ENCODE measurements at regions not wholly inside any gene's neighbourhood (a gene's known extent, or its start where the extent isn't known, plus 50 kb on each side); places are given as distances from the start of the nearest gene placed in this dataset.

- intact Hi-C loops (cut with DNase I): no loop called here
- TF ChIP-seq POLR2A (IDR thresholded peaks at IDR 0.05) (no peak), POLR2AphosphoS5 (IDR thresholded peaks at IDR 0.05) (no peak), EP300 (IDR thresholded peaks at IDR 0.05) (no peak)
- TF ChIP-seq, protein P1, sequence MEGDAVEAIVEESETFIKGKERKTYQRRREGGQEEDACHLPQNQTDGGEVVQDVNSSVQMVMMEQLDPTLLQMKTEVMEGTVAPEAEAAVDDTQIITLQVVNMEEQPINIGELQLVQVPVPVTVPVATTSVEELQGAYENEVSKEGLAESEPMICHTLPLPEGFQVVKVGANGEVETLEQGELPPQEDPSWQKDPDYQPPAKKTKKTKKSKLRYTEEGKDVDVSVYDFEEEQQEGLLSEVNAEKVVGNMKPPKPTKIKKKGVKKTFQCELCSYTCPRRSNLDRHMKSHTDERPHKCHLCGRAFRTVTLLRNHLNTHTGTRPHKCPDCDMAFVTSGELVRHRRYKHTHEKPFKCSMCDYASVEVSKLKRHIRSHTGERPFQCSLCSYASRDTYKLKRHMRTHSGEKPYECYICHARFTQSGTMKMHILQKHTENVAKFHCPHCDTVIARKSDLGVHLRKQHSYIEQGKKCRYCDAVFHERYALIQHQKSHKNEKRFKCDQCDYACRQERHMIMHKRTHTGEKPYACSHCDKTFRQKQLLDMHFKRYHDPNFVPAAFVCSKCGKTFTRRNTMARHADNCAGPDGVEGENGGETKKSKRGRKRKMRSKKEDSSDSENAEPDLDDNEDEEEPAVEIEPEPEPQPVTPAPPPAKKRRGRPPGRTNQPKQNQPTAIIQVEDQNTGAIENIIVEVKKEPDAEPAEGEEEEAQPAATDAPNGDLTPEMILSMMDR (IDR thresholded peaks at IDR 0.05): no peak
- H3K27me3 ChIP-seq: no peaks in the 10 kb centered on the region
These were observed 1356.0 kb upstream of the SEL1L start for GRCh38 chr14:82889701-82890100.

DNA sequence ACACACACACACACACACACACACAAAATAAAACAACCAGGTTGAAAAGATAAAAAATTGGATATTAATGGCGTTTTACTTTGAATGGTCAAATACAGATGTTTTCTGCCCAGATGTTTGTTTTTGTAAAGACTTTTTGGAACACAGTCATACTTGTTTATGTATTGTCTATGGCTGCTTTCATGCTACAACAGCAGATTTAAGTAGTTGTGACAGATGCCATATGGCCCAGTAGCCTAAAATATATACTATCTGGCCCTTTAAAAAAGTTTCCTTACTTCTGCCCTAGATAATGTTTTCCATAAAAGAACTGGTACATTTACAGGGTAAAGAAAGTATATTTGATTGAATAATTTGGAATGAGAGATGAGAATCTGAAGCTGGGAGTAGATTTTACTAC, 1362.8 kb upstream of the SEL1L start:
- H3K27ac ChIP-seq: no peak overlapping the region
- no peaks in the 10 kb centered on the region for H3K36me3 ChIP-seq
- no peaks in the 10 kb centered on the region for H3K27me3 ChIP-seq
- 75 to 77% methylated on average over 1 of the region's 1 CpG for WGBS, 2 donors
- intact Hi-C loops (cut with DNase I): no loop called here
- H3K4me1 ChIP-seq: no peaks in the 10 kb centered on the region
- peaks cover 0 to 3% (median 0%) of the 10 kb centered on the region in 4 donors for H3K9me3 ChIP-seq
- no peak overlapping the region for H3K4me3 ChIP-seq
- no peak for DNase-seq
- TF ChIP-seq POLR2A (IDR thresholded peaks at IDR 0.05) (no peak), POLR2AphosphoS5 (IDR thresholded peaks at IDR 0.05) (no peak), EP300 (IDR thresholded peaks at IDR 0.05) (no peak)
- TF ChIP-seq, protein P1 (IDR thresholded peaks at IDR 0.05): no peak

More at GRCh38 chr14:82889701-82890100, 1356.0 kb upstream of the SEL1L start:
- no peaks in the 10 kb centered on the region for H3K9me3 ChIP-seq
- no peak overlapping the region for H3K27ac ChIP-seq
- DNase-seq: no peak
- H3K4me1 ChIP-seq: no peaks in the 10 kb centered on the region
- H3K4me3 ChIP-seq: no peak overlapping the region
- H3K36me3 ChIP-seq: no peaks in the 10 kb centered on the region

DNA sequence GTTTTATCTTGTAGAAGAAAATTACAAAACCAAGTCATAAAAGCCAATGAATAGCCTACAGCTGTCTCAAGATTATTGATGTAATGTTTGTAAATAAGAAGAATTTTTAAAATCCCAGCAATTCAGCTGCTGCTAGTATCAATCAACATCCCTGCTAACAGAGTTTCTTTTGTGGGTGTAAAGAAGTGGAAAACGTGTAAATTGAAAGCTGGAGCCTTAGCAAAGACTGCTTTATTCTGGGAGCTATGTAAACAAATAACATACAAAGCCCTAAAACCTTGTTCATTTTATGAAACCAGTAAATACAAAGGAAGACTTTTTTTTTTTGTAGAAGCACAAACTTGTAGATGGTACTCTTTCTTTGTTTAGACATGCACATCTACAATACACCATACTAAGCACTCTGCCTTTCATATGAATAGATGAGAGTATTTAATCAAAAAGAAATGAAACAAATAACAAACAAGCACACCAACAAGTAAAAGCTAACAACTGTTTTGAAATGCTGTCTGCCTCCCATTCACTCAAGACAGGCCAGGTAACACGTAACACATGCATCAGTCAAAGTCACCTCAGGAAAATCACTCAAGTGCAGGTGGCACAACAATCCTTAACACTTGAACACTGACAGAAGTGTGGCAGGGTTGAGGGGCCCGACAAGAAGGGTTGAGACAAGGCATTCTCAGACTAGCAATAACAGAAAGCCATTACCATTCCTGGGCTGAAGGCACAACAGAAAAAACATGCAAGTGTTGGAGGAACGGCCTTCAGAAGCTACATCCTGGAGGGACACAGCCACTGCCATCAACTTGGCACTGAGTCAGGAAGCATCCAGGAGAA, 1364.0 kb upstream of the SEL1L start:
- Histone ChIP-seq H3K9me3 (peaks cover 0 to 3% (median 0%) of the 10 kb centered on the region in 4 donors), H3K27me3 (no peaks in the 10 kb centered on the region), H3K27ac (no peak overlapping the region), H3K36me3 (no peaks in the 10 kb centered on the region), H3K4me1 (no peaks in the 10 kb centered on the region), H3K4me3 (no peak overlapping the region)
- intact Hi-C loops (cut with DNase I): no loop called here
- DNase-seq: no peak
- WGBS, 2 donors: 52 to 68% methylated on average over 4 of the region's 4 CpGs
- TF ChIP-seq POLR2A (IDR thresholded peaks at IDR 0.05): no peak
- TF ChIP-seq POLR2AphosphoS5 (IDR thresholded peaks at IDR 0.05): no peak
- TF ChIP-seq, protein P1 (IDR thresholded peaks at IDR 0.05): no peak
- TF ChIP-seq EP300 (IDR thresholded peaks at IDR 0.05): no peak

DNA sequence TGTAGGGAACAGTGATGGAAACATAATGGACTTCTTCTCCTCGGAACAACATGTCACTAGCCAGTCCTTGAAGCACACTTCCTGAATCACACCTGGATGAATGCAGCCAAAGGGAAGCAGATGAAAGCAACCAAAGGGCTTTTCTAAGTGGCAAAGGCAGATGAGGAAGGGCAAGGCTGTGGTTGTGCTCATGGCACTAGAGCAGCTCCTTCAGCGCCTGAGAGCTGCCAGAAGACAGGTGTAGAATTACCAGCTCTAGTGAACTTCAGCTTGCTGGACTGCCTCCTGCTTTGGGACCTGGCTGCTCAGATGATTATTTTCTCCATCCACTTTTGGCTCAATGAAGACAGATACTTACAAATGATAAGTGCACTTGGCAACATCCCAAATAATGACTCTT, 1372.1 kb upstream of the SEL1L start:
- Histone ChIP-seq H3K9me3 (no peaks in the 10 kb centered on the region), H3K4me3 (no peak overlapping the region), H3K4me1 (no peaks in the 10 kb centered on the region), H3K27ac (no peak overlapping the region), H3K36me3 (no peaks in the 10 kb centered on the region), H3K27me3 (no peaks in the 10 kb centered on the region)
- 72 to 81% methylated on average over 2 of the region's 2 CpGs for WGBS, 2 donors
- no peak for DNase-seq
- intact Hi-C loops (cut with DNase I): no loop called here
- no peak for TF ChIP-seq EP300 (IDR thresholded peaks at IDR 0.05)
- TF ChIP-seq POLR2AphosphoS5 (IDR thresholded peaks at IDR 0.05): no peak
- TF ChIP-seq, protein P1 (IDR thresholded peaks at IDR 0.05): no peak
- no peak for TF ChIP-seq POLR2A (IDR thresholded peaks at IDR 0.05)

Data from sigmoid colon (tissue), 6 donors.